Uterus (tissue), 2 donors: ENCODE measurements at regions not wholly inside any gene's neighbourhood (a gene's known extent, or its start where the extent isn't known, plus 50 kb on each side); places are given as distances from the start of the nearest gene placed in this dataset.

Experiments used
- CTCF ChIP-seq, 4 experiments: fragments of 200-600 bp in 2 of 4; fragments of 450-650 bp in 2 of 4; sonication (generic) in 2 of 4; IDR thresholded peaks; one replicate each; pipeline ENCODE4 v1.5.1; 2016 to 2019; ENCODE audit warnings: antibody characterized with exemption in 4 of 4, mild to moderate bottlenecking in 2 of 4, moderate library complexity in 1 of 4
- POLR2A ChIP-seq, 2 donors: fragments of 450-650 bp; IDR thresholded peaks; one replicate each; pipeline ENCODE4 v1.6.1; 2016; ENCODE audit warnings: antibody characterized with exemption in 2 of 2, mild to moderate bottlenecking in 1 of 2, moderate library complexity in 1 of 2

- TF ChIP-seq CTCF (IDR thresholded peaks at IDR 0.05): no peak
- no peak for TF ChIP-seq POLR2A (IDR thresholded peaks at IDR 0.05)
Observed at GRCh38 chr14:104356738-104357688, 218.6 kb downstream of the KIF26A start.
